ENCODE measurements at regions not wholly inside any gene's neighbourhood (a gene's known extent, or its start where the extent isn't known, plus 50 kb on each side); places are given as distances from the start of the nearest gene placed in this dataset.

GRCh38 chr3:191975936-191976335 is 515.0 kb downstream of the PYDC2 start:
- Histone ChIP-seq H3K4me1 (ENCODE audit: control insufficient read depth, insufficient read depth, low read length) (no peaks in the 10 kb centered on the region), H3K9me3 (ENCODE audit: control insufficient read depth, insufficient read depth, low read depth, low read length) (0 out of 2 replicates have a peak, but pooled peaks cover 2% of the 10 kb centered on the region), H3K4me3 (ENCODE audit: low read depth in 2 of 2, low read length in 2 of 2) (no peak overlapping the region), H3K36me3 (ENCODE audit: control insufficient read depth, insufficient read depth, low read length) (no peaks in the 10 kb centered on the region), H3K27ac (ENCODE audit: low read length) (no peak overlapping the region), H3K27me3 (ENCODE audit: control insufficient read depth, insufficient read depth, low read length) (no peaks in the 10 kb centered on the region)
- intact Hi-C loops (cut with micrococcal nuclease; ENCODE audit: unreplicated experiment) (no loop called here), in situ Hi-C loops (cut with HindIII; ENCODE audit: low pct_unique_long_range_greater_than_20kb, low sequenced_read_pairs) (no loop called here)
- POLR2A ChIA-PET: no interaction called here
- TF ChIP-seq, protein P1, sequence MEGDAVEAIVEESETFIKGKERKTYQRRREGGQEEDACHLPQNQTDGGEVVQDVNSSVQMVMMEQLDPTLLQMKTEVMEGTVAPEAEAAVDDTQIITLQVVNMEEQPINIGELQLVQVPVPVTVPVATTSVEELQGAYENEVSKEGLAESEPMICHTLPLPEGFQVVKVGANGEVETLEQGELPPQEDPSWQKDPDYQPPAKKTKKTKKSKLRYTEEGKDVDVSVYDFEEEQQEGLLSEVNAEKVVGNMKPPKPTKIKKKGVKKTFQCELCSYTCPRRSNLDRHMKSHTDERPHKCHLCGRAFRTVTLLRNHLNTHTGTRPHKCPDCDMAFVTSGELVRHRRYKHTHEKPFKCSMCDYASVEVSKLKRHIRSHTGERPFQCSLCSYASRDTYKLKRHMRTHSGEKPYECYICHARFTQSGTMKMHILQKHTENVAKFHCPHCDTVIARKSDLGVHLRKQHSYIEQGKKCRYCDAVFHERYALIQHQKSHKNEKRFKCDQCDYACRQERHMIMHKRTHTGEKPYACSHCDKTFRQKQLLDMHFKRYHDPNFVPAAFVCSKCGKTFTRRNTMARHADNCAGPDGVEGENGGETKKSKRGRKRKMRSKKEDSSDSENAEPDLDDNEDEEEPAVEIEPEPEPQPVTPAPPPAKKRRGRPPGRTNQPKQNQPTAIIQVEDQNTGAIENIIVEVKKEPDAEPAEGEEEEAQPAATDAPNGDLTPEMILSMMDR (IDR thresholded peaks at IDR 0.05): no peak
- no peak for ATAC-seq
- DNase-seq (ENCODE audit: low read depth, low spot score): no peak
- CTCF ChIA-PET: interaction anchor here (0.6 kb wide), 1 partner anchor 16 kb away, joined by 5 read pairs; no protein-coding TSS in a partner anchor
- BruUV-seq (replicated peaks): no TSS peak

- CTCF ChIA-PET: no interaction called here
Observed at GRCh38 chr3:191980443-191980842, 519.5 kb downstream of the PYDC2 start.

More at GRCh38 chr3:191980443-191980842, 519.5 kb downstream of the PYDC2 start:
- in situ Hi-C loops (cut with HindIII; ENCODE audit: low pct_unique_long_range_greater_than_20kb, low sequenced_read_pairs): no loop called here
- intact Hi-C loops (cut with micrococcal nuclease; ENCODE audit: unreplicated experiment): no loop called here
- no TSS peak for BruUV-seq (replicated peaks)
- no peaks in the 10 kb centered on the region for H3K9me3 ChIP-seq (ENCODE audit: control insufficient read depth, insufficient read depth, low read depth, low read length)
- no peaks in the 10 kb centered on the region for H3K27me3 ChIP-seq (ENCODE audit: control insufficient read depth, insufficient read depth, low read length)
- no peak for ATAC-seq
- POLR2A ChIA-PET: no interaction called here
- H3K36me3 ChIP-seq (ENCODE audit: control insufficient read depth, insufficient read depth, low read length): no peaks in the 10 kb centered on the region
- TF ChIP-seq, protein P1 (IDR thresholded peaks at IDR 0.05): no peak
- no peak for TF ChIP-seq SIN3A (IDR thresholded peaks at IDR 0.05; ENCODE audit: borderline replicate concordance, insufficient read depth, low read depth, low read length)
- no peak for TF ChIP-seq TCF7L2 (IDR thresholded peaks at IDR 0.05; ENCODE audit: low read depth, low read length)
- TF ChIP-seq REST (IDR thresholded peaks at IDR 0.05; ENCODE audit: insufficient read depth in 1 of 2, low read depth in 2 of 2, low read length in 1 of 2): no peak
- TF ChIP-seq POLR2AphosphoS5 (IDR thresholded peaks at IDR 0.05; ENCODE audit: low read depth, low read length): no peak
- H3K4me1 ChIP-seq (ENCODE audit: control insufficient read depth, insufficient read depth, low read length): no peaks in the 10 kb centered on the region
- no peak overlapping the region for H3K27ac ChIP-seq (ENCODE audit: low read length)
- no peak for DNase-seq (ENCODE audit: low read depth, low spot score)
- no peak overlapping the region for H3K4me3 ChIP-seq (ENCODE audit: low read depth in 2 of 2, low read length in 2 of 2)

All from Panc1 (cell line).